ENCODE measurements at regions not wholly inside any gene's neighbourhood (a gene's known extent, or its start where the extent isn't known, plus 50 kb on each side); places are given as distances from the start of the nearest gene placed in this dataset.

DNA sequence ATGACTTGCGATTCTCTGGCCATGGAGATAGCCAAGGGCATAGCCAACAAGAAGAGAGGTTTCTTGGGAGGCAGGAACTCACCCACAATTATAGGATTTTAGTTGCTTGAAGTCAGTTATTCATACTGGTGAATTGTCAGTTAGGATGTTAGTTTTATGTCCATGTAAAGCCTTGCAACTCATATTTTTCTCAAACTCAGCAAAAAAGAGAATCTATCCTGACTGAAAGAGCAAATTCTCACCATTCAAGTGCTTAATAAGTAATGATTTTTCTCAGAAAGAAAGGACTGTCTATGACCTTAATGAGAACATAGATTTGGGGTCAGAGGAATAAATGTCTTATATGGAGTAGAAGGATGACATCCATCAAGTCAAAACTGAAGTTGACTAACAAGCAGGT is 934.5 kb downstream of the STPG2 start:
- TF ChIP-seq, protein P1, sequence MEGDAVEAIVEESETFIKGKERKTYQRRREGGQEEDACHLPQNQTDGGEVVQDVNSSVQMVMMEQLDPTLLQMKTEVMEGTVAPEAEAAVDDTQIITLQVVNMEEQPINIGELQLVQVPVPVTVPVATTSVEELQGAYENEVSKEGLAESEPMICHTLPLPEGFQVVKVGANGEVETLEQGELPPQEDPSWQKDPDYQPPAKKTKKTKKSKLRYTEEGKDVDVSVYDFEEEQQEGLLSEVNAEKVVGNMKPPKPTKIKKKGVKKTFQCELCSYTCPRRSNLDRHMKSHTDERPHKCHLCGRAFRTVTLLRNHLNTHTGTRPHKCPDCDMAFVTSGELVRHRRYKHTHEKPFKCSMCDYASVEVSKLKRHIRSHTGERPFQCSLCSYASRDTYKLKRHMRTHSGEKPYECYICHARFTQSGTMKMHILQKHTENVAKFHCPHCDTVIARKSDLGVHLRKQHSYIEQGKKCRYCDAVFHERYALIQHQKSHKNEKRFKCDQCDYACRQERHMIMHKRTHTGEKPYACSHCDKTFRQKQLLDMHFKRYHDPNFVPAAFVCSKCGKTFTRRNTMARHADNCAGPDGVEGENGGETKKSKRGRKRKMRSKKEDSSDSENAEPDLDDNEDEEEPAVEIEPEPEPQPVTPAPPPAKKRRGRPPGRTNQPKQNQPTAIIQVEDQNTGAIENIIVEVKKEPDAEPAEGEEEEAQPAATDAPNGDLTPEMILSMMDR (IDR thresholded peaks at IDR 0.05; ENCODE audit: borderline replicate concordance, insufficient read depth, low read depth, low read length) = no peak
- no peak overlapping the region for H3K4me3 ChIP-seq (ENCODE audit: low read depth, low read length)

DNA sequence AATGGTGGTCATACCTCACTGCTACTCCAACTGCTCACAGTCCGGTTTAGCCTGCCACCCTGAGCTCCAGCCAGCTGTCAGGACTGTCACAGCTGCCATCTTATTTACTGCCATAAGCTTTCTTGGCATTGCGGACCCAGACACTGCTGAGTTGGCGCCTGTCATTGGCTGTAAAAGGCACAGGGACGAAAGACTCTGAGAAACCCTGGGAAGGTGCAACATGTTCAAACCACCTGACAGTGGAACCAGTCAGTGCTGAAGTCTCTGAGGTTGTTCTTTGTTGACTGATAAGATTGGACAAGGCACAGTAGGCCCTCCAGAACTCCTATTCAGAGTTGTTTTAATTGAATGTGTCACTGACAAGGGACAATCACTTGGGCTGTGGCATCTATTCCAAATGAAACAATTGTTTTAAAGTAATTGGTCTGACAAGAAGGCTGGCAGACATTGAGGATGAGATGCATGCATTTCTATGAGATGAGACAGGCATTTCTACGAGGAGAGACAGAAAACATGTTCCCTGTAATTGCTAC is 927.8 kb downstream of the STPG2 start:
- no peak overlapping the region for H3K4me3 ChIP-seq (ENCODE audit: low read depth, low read length)
- TF ChIP-seq, protein P1 (IDR thresholded peaks at IDR 0.05; ENCODE audit: borderline replicate concordance, insufficient read depth, low read depth, low read length) = no peak

GRCh38 chr4:97216046-97216445 is 927.2 kb downstream of the STPG2 start:
- TF ChIP-seq, protein P1 (IDR thresholded peaks at IDR 0.05; ENCODE audit: borderline replicate concordance, insufficient read depth, low read depth, low read length) = no peak

GRCh38 chr4:97235521-97235920 is 907.8 kb downstream of the STPG2 start:
- no peak overlapping the region for H3K4me3 ChIP-seq (ENCODE audit: low read depth, low read length)
- TF ChIP-seq, protein P1 (IDR thresholded peaks at IDR 0.05; ENCODE audit: borderline replicate concordance, insufficient read depth, low read depth, low read length) = no peak

More at GRCh38 chr4:97216046-97216445, 927.2 kb downstream of the STPG2 start:
- H3K4me3 ChIP-seq (ENCODE audit: low read depth, low read length) = no peak overlapping the region

GRCh38 chr4:97238956-97239666 is 904.2 kb downstream of the STPG2 start:
- H3K4me3 ChIP-seq (ENCODE audit: low read depth, low read length) = no peak overlapping the region
- TF ChIP-seq, protein P1 (IDR thresholded peaks at IDR 0.05; ENCODE audit: borderline replicate concordance, insufficient read depth, low read depth, low read length) = no peak

- H3K4me3 ChIP-seq (ENCODE audit: low read depth, low read length) = no peak overlapping the region
- TF ChIP-seq, protein P1 (IDR thresholded peaks at IDR 0.05; ENCODE audit: borderline replicate concordance, insufficient read depth, low read depth, low read length) = no peak
Measured at GRCh38 chr4:97239667-97239997, 903.6 kb downstream of the STPG2 start.

- no peak overlapping the region for H3K4me3 ChIP-seq (ENCODE audit: low read depth, low read length)
- TF ChIP-seq, protein P1 (IDR thresholded peaks at IDR 0.05; ENCODE audit: borderline replicate concordance, insufficient read depth, low read depth, low read length) = no peak
Measured at GRCh38 chr4:97252615-97253154, 890.6 kb downstream of the STPG2 start.
